ENCODE measurements at regions not wholly inside any gene's neighbourhood (a gene's known extent, or its start where the extent isn't known, plus 50 kb on each side); places are given as distances from the start of the nearest gene placed in this dataset.

DNA sequence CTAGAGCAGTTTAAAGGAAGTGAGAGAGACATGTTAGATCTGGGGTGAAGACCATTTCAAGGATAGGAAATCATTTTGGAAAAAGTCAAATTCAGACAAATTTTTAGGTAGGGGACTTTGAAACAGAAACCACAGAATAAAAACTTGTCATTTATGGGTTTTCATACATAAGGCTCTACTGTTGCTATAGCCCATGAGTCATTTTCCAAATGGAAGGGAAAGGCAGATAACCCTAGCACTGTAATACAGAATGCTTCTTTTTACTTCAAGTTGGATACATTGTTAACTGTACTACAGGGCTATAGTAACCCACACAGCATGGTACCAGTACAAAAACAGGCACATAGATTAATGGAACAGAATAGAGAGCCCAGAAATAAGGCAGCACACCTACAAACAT is 455.4 kb downstream of the EBF1 start:
- Histone ChIP-seq H3K4me2 (ENCODE audit: extremely low read depth, insufficient read depth, low read length) (no peak overlapping the region), H3K36me3 (ENCODE audit: control insufficient read depth, insufficient read depth, low read length) (no peaks in the 10 kb centered on the region), H3K9me3 (ENCODE audit: control insufficient read depth, insufficient read depth, low read depth, low read length) (no peaks in the 10 kb centered on the region), H3K4me3 (replicated peaks in 1 of 4; ENCODE audit: control extremely low read depth in 1 of 4, insufficient read depth in 1 of 4, low read depth in 3 of 4, low read length in 4 of 4) (no peak overlapping the region), H3K27ac (ENCODE audit: insufficient read depth, low read length) (no peak overlapping the region), H2AFZ (ENCODE audit: low read length) (no peak overlapping the region), H4K20me1 (ENCODE audit: control insufficient read depth, extremely low read depth, insufficient read depth, low read length) (no peaks in the 10 kb centered on the region), H3K79me2 (ENCODE audit: control insufficient read depth, insufficient read depth, low read length) (no peaks in the 10 kb centered on the region), H3K4me1 (ENCODE audit: control insufficient read depth, extremely low read depth, insufficient read depth, low read length) (no peaks in the 10 kb centered on the region), H3K9ac (ENCODE audit: insufficient read depth, low read length) (no peak overlapping the region), H3K27me3 (ENCODE audit: control insufficient read depth, insufficient read depth, low read length) (no peaks in the 10 kb centered on the region)
- TF ChIP-seq, protein P1, sequence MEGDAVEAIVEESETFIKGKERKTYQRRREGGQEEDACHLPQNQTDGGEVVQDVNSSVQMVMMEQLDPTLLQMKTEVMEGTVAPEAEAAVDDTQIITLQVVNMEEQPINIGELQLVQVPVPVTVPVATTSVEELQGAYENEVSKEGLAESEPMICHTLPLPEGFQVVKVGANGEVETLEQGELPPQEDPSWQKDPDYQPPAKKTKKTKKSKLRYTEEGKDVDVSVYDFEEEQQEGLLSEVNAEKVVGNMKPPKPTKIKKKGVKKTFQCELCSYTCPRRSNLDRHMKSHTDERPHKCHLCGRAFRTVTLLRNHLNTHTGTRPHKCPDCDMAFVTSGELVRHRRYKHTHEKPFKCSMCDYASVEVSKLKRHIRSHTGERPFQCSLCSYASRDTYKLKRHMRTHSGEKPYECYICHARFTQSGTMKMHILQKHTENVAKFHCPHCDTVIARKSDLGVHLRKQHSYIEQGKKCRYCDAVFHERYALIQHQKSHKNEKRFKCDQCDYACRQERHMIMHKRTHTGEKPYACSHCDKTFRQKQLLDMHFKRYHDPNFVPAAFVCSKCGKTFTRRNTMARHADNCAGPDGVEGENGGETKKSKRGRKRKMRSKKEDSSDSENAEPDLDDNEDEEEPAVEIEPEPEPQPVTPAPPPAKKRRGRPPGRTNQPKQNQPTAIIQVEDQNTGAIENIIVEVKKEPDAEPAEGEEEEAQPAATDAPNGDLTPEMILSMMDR (conservative IDR thresholded peaks at IDR 0.05 in 1 of 2, IDR thresholded peaks at IDR 0.05 in 1 of 2; ENCODE audit: low read depth in 1 of 2, low read length in 2 of 2): no peak
- TF ChIP-seq EZH2 (IDR thresholded peaks at IDR 0.05; ENCODE audit: low read length, missing control alignments): no peak
- DNase-seq (ENCODE audit: low read depth in 2 of 2): peak in 1 of 2 donors; percentile 17

DNA sequence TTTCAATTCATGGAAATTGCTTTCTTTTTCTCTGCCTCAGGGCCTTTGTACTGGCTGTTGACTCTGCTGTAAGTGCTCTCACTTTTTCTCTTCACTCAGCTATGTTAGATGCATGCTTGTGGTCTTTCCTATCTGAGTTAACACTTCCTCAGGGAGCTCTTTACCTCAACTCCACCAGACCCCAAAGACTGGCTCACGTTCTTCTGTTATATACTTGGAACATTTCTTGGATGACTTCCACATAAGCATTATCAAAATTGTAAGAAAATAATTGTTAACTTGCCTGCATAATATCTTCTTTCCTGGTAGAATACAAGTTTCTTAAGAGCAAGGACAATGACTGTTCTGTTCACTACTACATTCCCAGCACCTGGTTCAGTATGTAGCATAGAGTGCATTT is 455.9 kb downstream of the EBF1 start:
- no peaks in the 10 kb centered on the region for H3K27me3 ChIP-seq (ENCODE audit: control insufficient read depth, insufficient read depth, low read length)
- H4K20me1 ChIP-seq (ENCODE audit: control insufficient read depth, extremely low read depth, insufficient read depth, low read length): no peaks in the 10 kb centered on the region
- peak in 1 of 2 donors; percentile 3 for DNase-seq (ENCODE audit: low read depth in 2 of 2)
- H3K4me3 ChIP-seq (replicated peaks in 1 of 4; ENCODE audit: control extremely low read depth in 1 of 4, insufficient read depth in 1 of 4, low read depth in 3 of 4, low read length in 4 of 4): no peak overlapping the region
- no peak overlapping the region for H3K9ac ChIP-seq (ENCODE audit: insufficient read depth, low read length)
- no peak for TF ChIP-seq EZH2 (IDR thresholded peaks at IDR 0.05; ENCODE audit: low read length, missing control alignments)
- TF ChIP-seq, protein P1 (conservative IDR thresholded peaks at IDR 0.05 in 1 of 2, IDR thresholded peaks at IDR 0.05 in 1 of 2; ENCODE audit: low read depth in 1 of 2, low read length in 2 of 2): no peak
- no peaks in the 10 kb centered on the region for H3K79me2 ChIP-seq (ENCODE audit: control insufficient read depth, insufficient read depth, low read length)
- H3K27ac ChIP-seq (ENCODE audit: insufficient read depth, low read length): no peak overlapping the region
- no peak overlapping the region for H2AFZ ChIP-seq (ENCODE audit: low read length)
- H3K9me3 ChIP-seq (ENCODE audit: control insufficient read depth, insufficient read depth, low read depth, low read length): no peaks in the 10 kb centered on the region
- no peak overlapping the region for H3K4me2 ChIP-seq (ENCODE audit: extremely low read depth, insufficient read depth, low read length)
- no peaks in the 10 kb centered on the region for H3K36me3 ChIP-seq (ENCODE audit: control insufficient read depth, insufficient read depth, low read length)
- H3K4me1 ChIP-seq (ENCODE audit: control insufficient read depth, extremely low read depth, insufficient read depth, low read length): no peaks in the 10 kb centered on the region

DNA sequence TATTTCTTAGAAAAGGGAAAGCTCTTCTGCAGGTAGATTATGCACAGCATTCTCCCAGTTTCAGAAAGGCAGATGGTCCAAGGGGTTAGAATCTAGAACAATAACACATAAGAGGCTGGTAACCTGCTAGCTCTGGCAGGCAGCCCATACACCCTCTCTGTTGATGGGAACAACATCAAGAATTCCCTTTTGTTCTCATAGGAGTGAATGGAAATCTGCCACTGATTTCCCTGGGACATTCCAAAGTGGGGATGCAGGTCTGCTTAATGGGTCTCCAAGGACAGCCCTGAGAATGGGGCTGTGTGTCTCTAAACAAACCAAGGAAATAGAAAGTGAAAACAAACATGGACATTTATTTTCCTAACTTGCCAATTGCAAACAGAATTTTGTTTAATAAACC is 456.8 kb downstream of the EBF1 start:
- H3K79me2 ChIP-seq (ENCODE audit: control insufficient read depth, insufficient read depth, low read length): no peaks in the 10 kb centered on the region
- no peak overlapping the region for H3K9ac ChIP-seq (ENCODE audit: insufficient read depth, low read length)
- no peaks in the 10 kb centered on the region for H3K36me3 ChIP-seq (ENCODE audit: control insufficient read depth, insufficient read depth, low read length)
- no peak overlapping the region for H3K27ac ChIP-seq (ENCODE audit: insufficient read depth, low read length)
- TF ChIP-seq EZH2 (IDR thresholded peaks at IDR 0.05; ENCODE audit: low read length, missing control alignments): no peak
- TF ChIP-seq, protein P1 (conservative IDR thresholded peaks at IDR 0.05 in 1 of 2, IDR thresholded peaks at IDR 0.05 in 1 of 2; ENCODE audit: low read depth in 1 of 2, low read length in 2 of 2): no peak
- no peak overlapping the region for H3K4me2 ChIP-seq (ENCODE audit: extremely low read depth, insufficient read depth, low read length)
- H3K4me1 ChIP-seq (ENCODE audit: control insufficient read depth, extremely low read depth, insufficient read depth, low read length): no peaks in the 10 kb centered on the region
- H2AFZ ChIP-seq (ENCODE audit: low read length): no peak overlapping the region
- no peaks in the 10 kb centered on the region for H3K9me3 ChIP-seq (ENCODE audit: control insufficient read depth, insufficient read depth, low read depth, low read length)
- H3K27me3 ChIP-seq (ENCODE audit: control insufficient read depth, insufficient read depth, low read length): no peaks in the 10 kb centered on the region
- no peaks in the 10 kb centered on the region for H4K20me1 ChIP-seq (ENCODE audit: control insufficient read depth, extremely low read depth, insufficient read depth, low read length)
- no peak overlapping the region for H3K4me3 ChIP-seq (replicated peaks in 1 of 4; ENCODE audit: control extremely low read depth in 1 of 4, insufficient read depth in 1 of 4, low read depth in 3 of 4, low read length in 4 of 4)
- DNase-seq (ENCODE audit: low read depth in 2 of 2): peak; percentile 1 to 8
